TTC549 (cell line): ENCODE measurements at regions not wholly inside any gene's neighbourhood (a gene's known extent, or its start where the extent isn't known, plus 50 kb on each side); places are given as distances from the start of the nearest gene placed in this dataset.
"Not testable (repeated sequence)": the region's sequence is repeated elsewhere in the genome, so short reads cannot be mapped to it uniquely, and the experiment has no call there.

Experiments used
- FAIRE-seq: peaks from 2 replicates; lab custom pipeline; 2012; peaks lifted over from hg19 to GRCh38; lab: Jason Lieb, UNC

DNA sequence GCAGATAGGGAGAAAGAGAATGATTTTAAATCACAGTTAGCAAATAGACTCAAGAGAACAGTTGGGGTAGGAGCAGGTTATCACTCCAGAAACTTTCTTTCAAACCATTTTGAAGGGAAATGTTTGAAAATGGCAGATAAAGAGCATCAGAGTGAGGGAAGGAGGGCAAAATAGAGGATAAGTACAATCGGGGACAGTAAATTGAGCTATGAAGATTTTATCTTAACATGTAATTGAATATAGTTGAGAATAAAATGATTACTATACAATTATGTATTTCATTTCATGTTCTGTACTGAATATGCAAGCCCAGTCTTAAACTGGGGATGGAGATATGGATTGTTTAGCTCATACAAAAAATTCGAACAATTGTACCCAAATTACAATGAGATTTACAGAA is 54.0 kb downstream of the MAP10 start:
- FAIRE-seq, result no peak

GRCh38 chr1:232861107-232861506 is 55.9 kb downstream of the MAP10 start:
- FAIRE-seq, result no peak

DNA sequence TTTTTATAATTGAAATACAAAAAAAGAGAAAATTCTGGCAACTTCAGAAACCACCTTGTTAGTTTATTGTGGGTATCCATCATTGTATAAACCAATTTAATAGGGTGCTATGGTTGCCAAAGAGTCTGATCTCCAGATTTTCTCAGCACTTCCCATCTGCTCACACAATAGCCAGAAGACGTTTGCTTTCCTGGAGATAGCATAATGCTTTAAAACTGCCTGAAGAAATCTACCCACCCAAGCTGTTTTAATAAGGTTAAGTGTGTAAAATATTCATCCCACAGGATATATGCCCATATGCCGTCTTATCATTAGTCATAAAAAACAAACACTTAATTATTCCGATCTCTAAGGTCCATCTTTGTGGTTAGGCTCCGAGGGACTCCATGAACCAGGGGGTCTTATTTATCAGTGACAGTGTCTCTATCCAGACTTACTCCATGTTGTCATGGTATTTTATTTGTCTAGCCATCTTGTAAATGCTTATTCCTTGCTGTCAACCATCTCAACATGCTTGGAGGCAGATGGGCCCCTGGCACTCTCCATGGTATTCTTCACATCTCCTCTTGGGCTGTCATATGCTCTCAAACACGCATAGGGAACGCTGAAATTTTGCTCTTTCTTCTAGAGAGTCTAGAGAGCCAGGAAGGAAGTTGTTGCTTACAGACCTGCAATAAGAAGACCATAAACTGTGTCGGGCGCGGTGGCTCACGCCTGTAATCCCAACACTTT is 58.5 kb downstream of the MAP10 start:
- FAIRE-seq, result no peak

DNA sequence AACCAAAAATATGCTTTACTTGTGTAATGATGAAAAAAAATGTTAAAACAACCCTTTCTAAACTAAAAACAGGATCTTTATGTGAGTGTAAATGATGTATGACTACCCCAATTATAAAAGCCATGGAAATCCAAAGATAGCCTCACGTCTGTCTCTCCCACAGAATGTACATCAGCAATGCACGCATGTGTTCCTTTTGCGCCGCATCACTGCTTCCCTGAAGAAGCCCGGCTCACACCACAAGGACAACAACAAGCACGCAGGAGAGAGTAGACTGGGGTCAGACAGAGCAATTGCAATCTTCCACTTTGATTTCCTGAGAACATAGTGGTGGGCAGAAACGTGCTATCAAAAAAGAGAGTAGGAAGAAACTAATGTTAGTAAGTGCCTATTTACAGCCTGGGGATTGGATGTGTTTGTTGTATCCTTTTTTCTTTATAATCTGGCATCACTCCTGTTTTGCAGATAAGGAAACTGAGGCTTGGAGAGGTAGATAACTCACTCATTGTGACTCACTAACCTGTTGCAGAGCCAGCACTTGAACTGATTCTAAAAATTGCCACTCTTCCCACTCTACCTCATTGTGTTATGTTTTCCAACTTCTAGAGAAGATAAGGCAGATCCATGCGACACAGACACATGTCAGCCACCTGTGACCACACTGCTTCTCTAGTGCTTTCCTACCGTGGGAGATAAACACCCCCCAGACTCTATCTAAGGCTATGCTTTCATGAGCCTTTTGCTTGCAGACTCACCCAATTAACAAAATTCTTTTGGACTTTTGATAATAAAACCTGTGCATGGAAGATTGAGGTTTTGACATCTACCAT is 60.1 kb downstream of the MAP10 start:
- FAIRE-seq, result no peak

- FAIRE-seq, result no peak
These were observed 63.7 kb downstream of the MAP10 start for GRCh38 chr1:232868793-232869491.

DNA sequence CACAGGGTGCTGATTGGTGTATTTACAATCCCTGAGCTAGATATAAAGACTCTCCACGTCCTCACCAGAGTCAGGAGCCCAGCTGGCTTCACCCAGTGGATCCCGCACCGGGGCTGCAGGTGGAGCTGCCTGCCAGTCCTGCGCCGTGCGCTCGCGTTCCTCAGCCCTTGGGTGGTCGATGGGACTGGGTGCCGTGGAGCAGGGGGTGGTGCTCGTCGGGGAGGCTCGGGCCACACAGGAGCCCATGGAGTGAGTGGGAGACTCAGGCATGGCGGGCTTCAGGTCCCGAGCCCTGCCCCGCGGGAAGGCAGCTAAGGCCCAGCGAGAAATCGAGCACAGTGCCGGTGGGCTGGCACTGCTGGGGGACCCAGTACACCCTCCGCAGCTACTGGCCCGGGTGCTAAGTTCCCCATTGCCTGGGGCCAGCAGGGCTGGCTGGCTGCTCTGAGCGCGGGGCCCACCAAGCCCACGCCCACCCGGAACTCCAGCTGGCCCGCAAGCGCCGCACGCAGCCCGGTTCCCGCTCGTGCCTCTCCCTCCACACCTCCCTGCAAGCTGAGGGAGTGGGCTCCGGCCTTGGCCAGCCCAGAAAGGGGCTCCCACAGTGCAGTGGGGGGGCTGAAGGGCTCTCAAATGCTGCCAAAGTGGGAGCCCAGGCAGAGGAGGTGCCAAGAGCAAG is 66.2 kb downstream of the MAP10 start:
- FAIRE-seq, result not testable (repeated sequence)

GRCh38 chr1:232872284-232872683 is 67.1 kb downstream of the MAP10 start:
- no peak for FAIRE-seq

GRCh38 chr1:232872738-232873137 is 67.5 kb downstream of the MAP10 start:
- no peak for FAIRE-seq

- no peak for FAIRE-seq
These were observed 68.2 kb downstream of the MAP10 start for GRCh38 chr1:232873412-232873811.

GRCh38 chr1:232873931-232874330 is 68.7 kb downstream of the MAP10 start:
- no peak for FAIRE-seq

GRCh38 chr1:232875536-232875935 is 70.3 kb downstream of the MAP10 start:
- no peak for FAIRE-seq

DNA sequence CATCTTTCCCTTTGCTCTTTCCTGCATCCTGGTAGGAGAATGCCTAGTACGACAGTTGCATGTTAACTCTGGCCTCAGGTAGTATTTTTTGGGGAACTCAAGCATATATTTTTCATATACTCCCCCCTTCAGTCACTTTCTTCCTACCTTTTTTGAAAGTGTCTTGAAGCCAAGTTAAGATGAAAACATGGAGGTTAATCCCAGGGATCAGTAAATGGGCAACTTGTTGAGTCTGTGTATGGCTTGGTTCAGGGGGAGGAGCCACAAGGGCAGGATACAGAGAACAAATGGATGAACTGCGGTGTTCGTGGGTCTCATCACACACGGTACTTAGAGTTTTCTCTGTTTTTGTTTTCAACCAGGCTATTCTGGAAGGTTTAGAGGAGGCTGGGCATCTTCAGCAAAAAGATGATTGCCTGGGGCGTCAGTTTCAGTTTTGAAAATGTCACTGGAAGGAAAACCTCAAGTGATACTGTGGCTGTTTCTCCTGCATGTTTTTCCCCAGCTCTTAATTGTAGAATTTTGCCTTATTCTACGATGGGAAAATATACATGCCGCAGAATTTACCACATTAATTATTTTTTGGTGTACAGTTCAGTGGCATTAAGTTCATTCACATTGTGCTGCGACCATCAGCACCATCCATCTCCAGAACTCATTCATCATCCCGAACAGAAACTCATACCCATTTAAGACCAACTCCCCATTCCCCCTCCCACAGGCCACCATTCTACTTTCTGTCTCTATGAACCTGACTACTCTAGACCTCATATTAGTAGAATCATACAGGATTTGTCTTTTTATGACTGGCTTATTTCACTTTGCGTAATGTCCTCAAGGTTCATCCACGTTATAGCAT is 71.5 kb downstream of the MAP10 start:
- no peak for FAIRE-seq

DNA sequence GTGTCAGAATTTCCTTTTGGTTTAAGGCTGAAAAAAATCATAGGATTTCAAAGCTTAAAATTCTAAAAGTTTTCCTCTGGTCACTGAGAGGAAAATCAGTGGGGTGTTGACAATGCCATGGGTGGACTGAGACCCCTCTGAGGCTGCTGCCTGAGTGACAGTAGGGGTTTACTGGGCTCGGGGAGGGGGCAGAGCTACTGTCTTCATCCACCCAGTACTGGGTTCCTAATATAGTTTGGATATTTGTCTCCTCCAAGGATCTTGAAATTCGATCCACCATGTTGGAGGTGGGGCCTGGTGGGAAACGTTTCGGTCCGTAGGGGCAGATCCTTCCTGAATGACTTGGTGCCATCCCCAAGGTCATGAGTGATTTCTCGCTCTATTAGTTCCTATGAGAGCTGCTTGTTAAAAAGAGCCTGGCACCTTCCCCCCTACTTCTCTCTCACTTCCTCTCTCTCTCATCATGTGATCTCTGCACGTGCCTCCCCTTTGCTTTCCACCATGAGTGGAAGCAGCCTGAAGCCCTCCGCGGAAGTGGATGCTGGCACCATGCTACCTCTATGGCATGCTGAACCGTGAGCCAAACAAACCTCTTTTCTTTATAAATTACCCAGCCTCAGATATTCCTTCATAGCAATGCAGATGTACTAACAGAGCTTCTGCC is 72.3 kb downstream of the MAP10 start:
- FAIRE-seq, result no peak

DNA sequence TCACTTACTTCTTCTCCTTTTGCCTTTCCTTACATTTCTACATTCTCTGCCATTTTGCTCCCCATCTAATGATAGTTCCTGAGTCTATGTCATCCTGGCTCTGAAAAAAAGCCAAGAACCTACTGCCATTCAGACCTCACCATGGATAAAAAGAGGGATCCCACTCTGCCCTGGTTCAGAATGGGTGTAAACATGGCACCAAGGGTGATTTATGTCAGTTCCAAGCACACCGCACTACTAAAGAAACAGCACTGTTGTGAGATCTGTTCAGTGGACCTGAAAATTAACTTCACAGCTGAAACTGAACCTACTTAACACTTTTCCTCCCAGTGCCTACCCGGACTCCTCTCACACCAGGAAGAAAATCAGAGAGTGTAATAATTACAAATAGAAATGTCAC is 72.3 kb upstream of the NTPCR start:
- no peak for FAIRE-seq

- FAIRE-seq, result peak; percentile 77
These were observed 70.1 kb upstream of the NTPCR start for GRCh38 chr1:232880354-232880753.

GRCh38 chr1:232883992-232884661 is 66.3 kb upstream of the NTPCR start:
- no peak for FAIRE-seq

DNA sequence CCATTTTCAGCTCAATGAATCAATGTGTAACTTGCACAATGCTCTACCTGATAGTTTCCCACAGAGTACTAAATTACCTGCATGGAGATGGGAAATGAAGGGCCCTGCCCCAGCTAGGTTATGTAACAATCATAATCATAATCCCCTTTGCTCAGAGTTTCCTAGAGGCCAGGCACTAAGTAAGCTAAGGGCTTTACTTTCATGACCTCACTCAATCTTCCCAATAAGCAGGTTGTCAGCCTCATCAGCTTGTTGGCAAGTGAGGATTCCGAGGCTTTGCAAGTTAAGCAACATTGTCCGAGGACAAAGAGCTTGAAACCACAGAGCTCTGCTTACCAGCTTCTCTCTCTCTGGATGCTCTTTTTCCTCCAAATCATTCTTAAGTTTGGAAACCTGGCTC is 64.1 kb upstream of the NTPCR start:
- FAIRE-seq, result no peak

- no peak for FAIRE-seq
These were observed 60.0 kb upstream of the NTPCR start for GRCh38 chr1:232890340-232890943.

GRCh38 chr1:232891071-232891470 is 59.3 kb upstream of the NTPCR start:
- FAIRE-seq, result no peak
